Pons (tissue), 1 donor: ENCODE measurements at regions not wholly inside any gene's neighbourhood (a gene's known extent, or its start where the extent isn't known, plus 50 kb on each side); places are given as distances from the start of the nearest gene placed in this dataset.
"Not testable (repeated sequence)": the region's sequence is repeated elsewhere in the genome, so short reads cannot be mapped to it uniquely, and the experiment has no call there.

Experiments used
- DNase-seq: peaks from one replicate; pipeline ENCODE4 v3.0.0-alpha.2; 2016; ENCODE audit warnings: low spot score

GRCh38 chr6:78666764-78667163 is 200.6 kb upstream of the IRAK1BP1 start:
- no peak for DNase-seq

GRCh38 chr6:78670156-78670555 is 197.2 kb upstream of the IRAK1BP1 start:
- DNase-seq: no peak

- DNase-seq: no peak
Observed at GRCh38 chr6:78670802-78671201, 196.5 kb upstream of the IRAK1BP1 start.

GRCh38 chr6:78676069-78677007 is 191.0 kb upstream of the IRAK1BP1 start:
- not testable (repeated sequence) for DNase-seq

- DNase-seq: no peak
Observed at GRCh38 chr6:78688668-78689067, 178.7 kb upstream of the IRAK1BP1 start.

GRCh38 chr6:78693835-78694234 is 173.5 kb upstream of the IRAK1BP1 start:
- no peak for DNase-seq

- DNase-seq: not testable (repeated sequence)
Observed at GRCh38 chr6:78694628-78695027, 172.7 kb upstream of the IRAK1BP1 start.

GRCh38 chr6:78700991-78701390 is 166.4 kb upstream of the IRAK1BP1 start:
- DNase-seq: no peak

GRCh38 chr6:78701407-78701806 is 165.9 kb upstream of the IRAK1BP1 start:
- no peak for DNase-seq

- no peak for DNase-seq
Observed at GRCh38 chr6:78709021-78709420, 158.3 kb upstream of the IRAK1BP1 start.

GRCh38 chr6:78713564-78713963 is 153.8 kb upstream of the IRAK1BP1 start:
- no peak for DNase-seq

GRCh38 chr6:78744144-78744543 is 123.2 kb upstream of the IRAK1BP1 start:
- DNase-seq: no peak

- no peak for DNase-seq
Observed at GRCh38 chr6:78746457-78746856, 120.9 kb upstream of the IRAK1BP1 start.

GRCh38 chr6:78749326-78749725 is 118.0 kb upstream of the IRAK1BP1 start:
- DNase-seq: no peak

- not testable (repeated sequence) for DNase-seq
Observed at GRCh38 chr6:78758297-78758798, 109.0 kb upstream of the IRAK1BP1 start.

GRCh38 chr6:78768271-78768670 is 99.1 kb upstream of the IRAK1BP1 start:
- DNase-seq: no peak

GRCh38 chr6:78770765-78771164 is 96.6 kb upstream of the IRAK1BP1 start:
- no peak for DNase-seq

GRCh38 chr6:78771586-78771985 is 95.8 kb upstream of the IRAK1BP1 start:
- no peak for DNase-seq

- DNase-seq: no peak
Observed at GRCh38 chr6:78781001-78781400, 86.3 kb upstream of the IRAK1BP1 start.

- not testable (repeated sequence) for DNase-seq
Observed at GRCh38 chr6:78783366-78783765, 84.0 kb upstream of the IRAK1BP1 start.

GRCh38 chr6:78797270-78797669 is 70.1 kb upstream of the IRAK1BP1 start:
- DNase-seq: no peak

GRCh38 chr6:78799682-78800081 is 67.7 kb upstream of the IRAK1BP1 start:
- DNase-seq: no peak

- not testable (repeated sequence) for DNase-seq
Observed at GRCh38 chr6:78806792-78807191, 60.6 kb upstream of the IRAK1BP1 start.
